HG03095 (cell line): ENCODE measurements at regions not wholly inside any gene's neighbourhood (a gene's known extent, or its start where the extent isn't known, plus 50 kb on each side); places are given as distances from the start of the nearest gene placed in this dataset.
"Not testable (repeated sequence)": the region's sequence is repeated elsewhere in the genome, so short reads cannot be mapped to it uniquely, and the experiment has no call there.

Experiments used
- ATAC-seq: cut with Tn5 transposase; IDR thresholded peaks from one replicate; pipeline ENCODE4 v1.9.1; 2021; ENCODE audit warnings: moderate library complexity; ENCODE audit not compliant: unreplicated experiment

DNA sequence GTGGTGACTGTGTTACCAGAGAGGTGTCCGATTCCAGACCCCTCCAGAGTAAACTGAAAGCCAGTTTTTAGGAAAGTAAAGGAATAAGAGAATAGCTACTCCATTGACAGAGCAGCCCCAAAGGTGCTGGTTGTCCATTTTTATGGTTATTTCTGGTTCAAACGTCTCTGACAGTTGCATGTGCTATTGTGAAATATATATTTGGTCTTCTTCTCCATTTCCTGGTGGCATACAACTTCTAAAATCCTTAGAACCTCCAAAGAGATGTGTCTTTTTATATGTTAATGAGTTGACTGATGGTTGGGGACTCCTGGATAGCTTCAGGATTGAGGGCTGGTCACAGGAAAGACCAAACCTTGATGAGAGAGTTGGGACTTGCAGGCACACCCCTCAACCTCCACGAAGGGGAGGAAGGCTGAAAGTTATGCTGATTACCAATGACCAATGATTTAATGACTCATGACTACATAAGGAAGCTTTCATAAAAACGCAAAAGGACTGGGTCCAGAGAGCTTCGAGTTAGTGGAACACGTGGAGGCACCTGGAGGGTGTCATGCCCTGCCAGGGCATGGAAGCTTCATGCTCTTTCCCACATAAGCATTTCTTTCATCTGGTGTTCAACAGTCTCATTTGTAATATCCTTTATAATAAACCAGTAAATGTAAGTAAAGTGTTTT, 100.7 kb downstream of the SLC16A1 start:
- ATAC-seq, result no peak

DNA sequence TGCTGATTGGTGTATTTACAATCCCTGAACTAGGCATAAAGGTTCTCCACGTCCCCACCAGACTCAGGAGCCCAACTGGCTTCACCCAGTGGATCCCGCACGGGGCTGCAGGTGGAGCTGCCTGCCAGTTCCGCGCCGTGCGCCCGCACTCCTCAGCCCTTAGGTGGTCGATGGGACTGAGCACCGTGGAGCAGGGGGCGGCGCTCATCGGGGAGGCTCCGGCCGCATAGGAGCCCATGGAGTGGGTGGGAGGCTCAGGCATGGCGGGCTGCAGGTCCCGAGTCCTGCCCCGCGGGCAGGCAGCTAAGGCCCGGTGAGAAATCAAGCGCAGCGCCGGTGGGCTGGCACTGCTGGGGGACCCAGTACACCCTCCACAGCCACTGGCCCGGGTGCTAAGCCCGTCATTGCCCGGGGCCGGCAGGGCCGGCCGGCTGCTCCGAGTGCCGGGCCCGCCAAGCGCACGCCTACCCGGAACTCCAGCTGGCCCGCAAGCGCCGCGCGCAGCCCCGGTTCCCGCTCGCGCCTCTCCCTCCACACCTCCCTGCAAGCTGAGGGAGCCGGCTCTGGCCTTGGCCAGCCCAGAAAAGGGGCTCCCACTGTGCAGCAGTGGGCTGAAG, 101.5 kb downstream of the SLC16A1 start:
- ATAC-seq, result not testable (repeated sequence)

GRCh38 chr1:112853915-112854314, 102.1 kb downstream of the SLC16A1 start:
- ATAC-seq, result not testable (repeated sequence)

- no peak for ATAC-seq
Measured at GRCh38 chr1:112852934-112853333, 103.1 kb downstream of the SLC16A1 start.

- no peak for ATAC-seq
Measured at GRCh38 chr1:112852276-112852675, 103.7 kb downstream of the SLC16A1 start.

GRCh38 chr1:112850034-112850757, 105.8 kb downstream of the SLC16A1 start:
- no peak for ATAC-seq

DNA sequence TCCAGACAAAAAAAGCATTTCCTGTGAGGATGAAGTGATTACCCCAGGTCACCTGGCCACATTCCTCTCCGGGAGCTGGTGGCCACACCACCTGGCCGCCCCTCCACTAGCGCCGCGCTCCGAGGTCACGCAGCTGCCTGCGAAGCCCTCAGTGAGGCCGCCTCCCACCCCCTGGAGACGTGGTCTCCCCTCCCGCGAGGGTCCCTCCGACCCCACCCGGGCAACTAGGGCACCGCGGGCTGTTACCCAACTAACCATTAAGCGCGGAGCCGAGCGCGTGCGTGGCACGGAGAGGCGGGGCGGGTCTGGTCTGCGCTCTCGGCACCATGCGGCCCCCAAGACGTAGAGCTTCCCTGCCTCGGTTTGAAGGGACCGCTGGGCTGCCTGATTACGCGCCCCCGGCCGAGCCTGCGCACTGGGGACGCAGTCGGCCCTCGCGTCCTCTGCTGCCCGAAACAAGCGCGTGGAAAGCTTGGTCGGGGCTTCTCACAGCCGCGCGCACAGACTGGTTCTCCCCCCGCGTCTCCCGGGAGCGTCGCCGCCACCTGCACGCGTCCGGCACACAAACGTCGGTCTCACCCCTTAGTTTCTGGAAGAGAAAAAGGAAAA, 106.5 kb downstream of the SLC16A1 start:
- no peak for ATAC-seq

GRCh38 chr1:112841825-112842224, 114.2 kb downstream of the SLC16A1 start:
- no peak for ATAC-seq

GRCh38 chr1:112840631-112841624, 115.1 kb downstream of the SLC16A1 start:
- no peak for ATAC-seq

GRCh38 chr1:112836642-112837041, 119.4 kb downstream of the SLC16A1 start:
- ATAC-seq, result no peak

DNA sequence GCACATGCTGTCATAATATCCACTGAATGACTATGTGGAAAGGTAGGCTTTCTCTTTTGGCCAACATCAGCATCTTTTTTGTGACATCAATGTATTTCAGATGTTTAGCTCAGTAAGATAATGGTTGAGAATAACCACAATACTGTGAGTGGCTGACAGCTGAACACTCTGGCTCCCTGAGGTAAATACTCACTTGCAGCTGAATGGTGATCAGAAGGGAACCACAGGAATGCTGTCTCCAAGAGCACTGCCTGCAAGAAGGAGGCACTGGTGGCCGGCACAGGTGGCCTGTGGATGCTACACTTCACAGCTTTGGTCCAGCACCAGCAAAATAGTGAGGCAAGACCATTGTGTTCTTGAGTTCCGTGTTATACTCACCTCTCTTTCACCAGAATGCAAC, 118.7 kb upstream of the PPM1J start:
- ATAC-seq, result no peak

- not testable (repeated sequence) for ATAC-seq
Measured at GRCh38 chr1:112832259-112832658, 117.1 kb upstream of the PPM1J start.

- not testable (repeated sequence) for ATAC-seq
Measured at GRCh38 chr1:112829691-112830090, 114.6 kb upstream of the PPM1J start.

- no peak for ATAC-seq
Measured at GRCh38 chr1:112828716-112829115, 113.6 kb upstream of the PPM1J start.

GRCh38 chr1:112827391-112827790, 112.3 kb upstream of the PPM1J start:
- ATAC-seq, result not testable (repeated sequence)

GRCh38 chr1:112826217-112826944, 111.2 kb upstream of the PPM1J start:
- no peak for ATAC-seq

- not testable (repeated sequence) for ATAC-seq
Measured at GRCh38 chr1:112825563-112826216, 110.6 kb upstream of the PPM1J start.

DNA sequence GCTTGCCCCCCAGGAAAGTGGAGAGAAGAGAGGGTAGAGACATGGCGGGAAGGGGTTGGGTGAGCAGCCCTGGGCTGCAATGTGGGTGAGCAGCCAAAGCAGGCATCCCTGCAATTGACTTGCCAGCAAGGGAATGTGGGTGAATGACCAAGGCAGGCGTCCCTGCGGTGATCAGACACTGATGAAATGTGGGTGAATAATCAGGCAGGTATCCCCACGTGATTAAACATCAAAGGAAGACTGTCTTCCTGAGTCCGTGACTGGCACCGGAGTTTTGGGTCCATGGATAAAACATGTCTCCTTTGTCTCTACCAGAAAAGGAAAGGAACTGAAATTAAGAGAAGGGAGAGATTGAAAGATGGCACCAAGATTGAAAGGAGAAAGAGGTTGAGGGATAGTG, 109.9 kb upstream of the PPM1J start:
- not testable (repeated sequence) for ATAC-seq
